ENCODE measurements at regions not wholly inside any gene's neighbourhood (a gene's known extent, or its start where the extent isn't known, plus 50 kb on each side); places are given as distances from the start of the nearest gene placed in this dataset.

DNA sequence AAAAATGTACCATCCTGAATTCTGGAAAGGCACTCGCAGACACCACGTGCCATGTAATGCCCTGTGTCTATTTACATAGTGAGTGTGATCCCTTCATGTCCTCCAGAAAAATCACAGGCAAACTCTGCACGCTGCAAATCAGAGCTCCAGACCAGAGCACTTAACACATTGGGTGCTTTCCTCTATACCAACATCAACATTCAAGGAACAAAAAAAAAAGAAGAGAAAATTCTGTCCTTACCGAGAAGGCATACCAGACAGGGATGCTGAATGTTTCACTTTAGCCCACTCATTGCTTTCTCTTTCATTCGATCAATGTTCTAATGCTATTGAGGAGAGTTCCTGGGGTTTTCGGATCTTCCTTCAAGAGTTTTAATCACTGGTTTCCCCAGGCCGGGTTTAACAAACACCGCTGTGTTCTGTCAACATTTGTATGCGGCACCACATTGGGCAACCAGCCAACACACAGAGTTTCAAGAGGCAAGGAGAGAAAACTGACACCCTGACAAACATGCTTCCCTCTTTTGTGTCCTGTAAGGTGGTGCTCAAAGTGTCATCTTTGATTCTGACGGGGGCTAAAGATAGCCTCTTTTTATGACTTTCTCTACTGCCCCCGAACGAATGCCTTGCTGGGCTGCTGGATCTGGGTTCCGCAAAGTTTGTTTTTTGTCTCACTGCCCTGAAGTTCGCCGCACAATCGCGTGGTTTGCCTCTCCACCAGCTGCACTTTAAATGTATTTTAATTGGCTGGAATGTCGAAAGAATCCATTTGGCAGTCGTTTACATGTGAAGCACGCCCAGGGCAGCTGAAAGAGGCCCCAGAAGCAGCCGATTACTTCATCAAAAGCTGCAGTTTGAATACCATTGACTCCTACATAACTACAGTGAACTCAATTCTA lies 106.4 kb upstream of the NCKAP5 start:
- ChIA-PET POLR2A (no interaction called here), CTCF (no interaction called here)
- Mint-ChIP-seq H3K4me3 (ENCODE audit: unreplicated experiment) (peak overlapping the region; percentile 67), H3K9me3 (ENCODE audit: unreplicated experiment) (no peaks in the 10 kb centered on the region), H3K4me1 (ENCODE audit: low read depth, unreplicated experiment) (peaks cover 15% of the 10 kb centered on the region), H3K36me3 (ENCODE audit: insufficient read depth, unreplicated experiment) (no peaks in the 10 kb centered on the region), H3K27ac (ENCODE audit: unreplicated experiment) (peak overlapping the region; percentile 2), H3K27me3 (ENCODE audit: insufficient read depth, unreplicated experiment) (no peaks in the 10 kb centered on the region)
- H3K4me1 ChIP-seq, result 0 out of 2 replicates have a peak, but pooled peaks cover 5% of the 10 kb centered on the region
- intact Hi-C loops (cut with micrococcal nuclease; ENCODE audit: unreplicated experiment), result loop anchor here (1.0 kb wide), 1 partner anchor 10 kb away; no protein-coding TSS in a partner anchor
- peak in 1 of 2 experiments; percentile 20 for DNase-seq
- H3K36me3 ChIP-seq (ENCODE audit: control insufficient read depth, insufficient read depth, low read length), result no peaks in the 10 kb centered on the region
- BruUV-seq (replicated peaks), result no TSS peak
- H3K9me3 ChIP-seq, result no peaks in the 10 kb centered on the region
- peak overlapping the region; percentile 5; the same call in 1 of the 2 replicates for H3K4me3 ChIP-seq (ENCODE audit: low read depth, low read length)
- H3K27me3 ChIP-seq (replicated peaks; ENCODE audit: control insufficient read depth, insufficient read depth, low read length), result no peaks in the 10 kb centered on the region
- no peak for TF ChIP-seq CTCF (IDR thresholded peaks at IDR 0.05; ENCODE audit: insufficient read depth in 1 of 2, low read depth in 1 of 2, low read length in 1 of 2, severe bottlenecking in 1 of 2, unreplicated experiment in 1 of 2)

DNA sequence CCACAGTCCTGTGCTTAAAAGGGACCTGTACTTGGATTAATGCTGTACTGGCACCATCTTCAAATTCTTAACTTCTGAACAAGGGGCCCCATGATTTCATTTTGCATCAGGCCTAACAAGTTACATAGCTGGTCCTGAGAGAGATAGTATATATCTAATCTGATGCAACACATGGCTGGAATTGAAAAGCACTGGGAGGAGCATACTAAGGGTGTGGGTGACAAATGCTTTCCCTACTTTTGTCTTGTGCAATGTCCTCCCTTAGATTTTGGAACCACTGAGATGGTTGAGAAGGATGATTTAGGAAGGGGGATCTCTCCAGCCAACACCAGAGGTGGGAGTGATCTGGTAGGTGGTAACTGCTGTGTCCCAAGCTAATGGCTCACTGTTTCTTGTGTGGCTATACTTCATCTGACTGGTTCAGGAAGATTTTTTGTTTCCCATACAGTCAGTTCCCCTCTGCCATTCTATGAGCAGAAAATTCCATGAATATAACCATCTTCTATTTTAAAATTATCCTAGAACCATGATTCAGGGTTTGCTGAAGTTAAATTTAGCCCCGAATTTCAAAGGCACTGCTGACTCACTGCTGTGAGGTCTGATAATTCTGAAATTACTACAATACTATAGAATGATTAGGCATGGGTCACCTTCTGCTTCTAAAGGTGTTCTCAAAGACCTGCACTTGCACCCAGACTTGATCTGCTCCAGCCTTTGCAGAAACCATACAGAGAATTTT lies 108.3 kb upstream of the NCKAP5 start:
- no peak for TF ChIP-seq CTCF (IDR thresholded peaks at IDR 0.05; ENCODE audit: insufficient read depth in 1 of 2, low read depth in 1 of 2, low read length in 1 of 2, severe bottlenecking in 1 of 2, unreplicated experiment in 1 of 2)
- ChIA-PET CTCF (no interaction called here), POLR2A (no interaction called here)
- intact Hi-C loops (cut with micrococcal nuclease; ENCODE audit: unreplicated experiment), result no loop called here
- Mint-ChIP-seq H3K4me1 (ENCODE audit: low read depth, unreplicated experiment) (peaks cover 15% of the 10 kb centered on the region), H3K36me3 (ENCODE audit: insufficient read depth, unreplicated experiment) (no peaks in the 10 kb centered on the region), H3K27ac (ENCODE audit: unreplicated experiment) (no peak overlapping the region), H3K9me3 (ENCODE audit: unreplicated experiment) (no peaks in the 10 kb centered on the region), H3K4me3 (ENCODE audit: unreplicated experiment) (no peak overlapping the region), H3K27me3 (ENCODE audit: insufficient read depth, unreplicated experiment) (no peaks in the 10 kb centered on the region)
- Histone ChIP-seq H3K4me3 (ENCODE audit: low read depth, low read length) (no peak overlapping the region), H3K9me3 (no peaks in the 10 kb centered on the region), H3K4me1 (0 out of 2 replicates have a peak, but pooled peaks cover 5% of the 10 kb centered on the region), H3K27me3 (replicated peaks; ENCODE audit: control insufficient read depth, insufficient read depth, low read length) (no peaks in the 10 kb centered on the region), H3K36me3 (ENCODE audit: control insufficient read depth, insufficient read depth, low read length) (no peaks in the 10 kb centered on the region)
- BruUV-seq (replicated peaks), result no TSS peak
- no peak for DNase-seq

GRCh38 chr2:133680343-133681049 lies 112.2 kb upstream of the NCKAP5 start:
- Mint-ChIP-seq H3K36me3 (ENCODE audit: insufficient read depth, unreplicated experiment) (no peaks in the 10 kb centered on the region), H3K27me3 (ENCODE audit: insufficient read depth, unreplicated experiment) (no peaks in the 10 kb centered on the region), H3K4me3 (ENCODE audit: unreplicated experiment) (no peak overlapping the region), H3K4me1 (ENCODE audit: low read depth, unreplicated experiment) (peaks cover 5% of the 10 kb centered on the region), H3K27ac (ENCODE audit: unreplicated experiment) (no peak overlapping the region), H3K9me3 (ENCODE audit: unreplicated experiment) (no peaks in the 10 kb centered on the region)
- no peaks in the 10 kb centered on the region for H3K9me3 ChIP-seq
- DNase-seq, result no peak
- ChIA-PET CTCF (interaction anchor here (1.1 kb wide), 1 partner anchor 99 kb away, joined by 3 read pairs; no protein-coding TSS in a partner anchor), POLR2A (no interaction called here)
- no TSS peak for BruUV-seq (replicated peaks)
- H3K4me1 ChIP-seq, result 0 out of 2 replicates have a peak, but pooled peaks cover under 1% of the 10 kb centered on the region
- H3K27me3 ChIP-seq (replicated peaks; ENCODE audit: control insufficient read depth, insufficient read depth, low read length), result no peaks in the 10 kb centered on the region
- H3K4me3 ChIP-seq (ENCODE audit: low read depth, low read length), result no peak overlapping the region
- intact Hi-C loops (cut with micrococcal nuclease; ENCODE audit: unreplicated experiment), result no loop called here
- TF ChIP-seq CTCF (IDR thresholded peaks at IDR 0.05; ENCODE audit: insufficient read depth in 1 of 2, low read depth in 1 of 2, low read length in 1 of 2, severe bottlenecking in 1 of 2, unreplicated experiment in 1 of 2), result no peak
- no peaks in the 10 kb centered on the region for H3K36me3 ChIP-seq (ENCODE audit: control insufficient read depth, insufficient read depth, low read length)
